HL-60 (cell line): ENCODE measurements at regions not wholly inside any gene's neighbourhood (a gene's known extent, or its start where the extent isn't known, plus 50 kb on each side); places are given as distances from the start of the nearest gene placed in this dataset.
"Not testable (repeated sequence)": the region's sequence is repeated elsewhere in the genome, so short reads cannot be mapped to it uniquely, and the experiment has no call there.

Experiments used
- DNase-seq, 2 experiments: peaks; one replicate each; pipeline ENCODE4 v3.0.0-alpha.2; 2010 to 2020; ENCODE audit warnings: low read depth in 1 of 2, low spot score in 1 of 2
- H3K27ac ChIP-seq: fragments of 250-450 bp; sonication (Bioruptor Pico); replicated peaks from 2 replicates; pipeline ENCODE4 v1.5.1; 2020; ENCODE audit warnings: mild to moderate bottlenecking, moderate library complexity
- H3K27me3 ChIP-seq: fragments of 250-450 bp; sonication (Bioruptor Pico); 2 replicates; pipeline ENCODE4 v1.5.1; 2021; ENCODE audit warnings: mild to moderate bottlenecking, moderate library complexity; ENCODE audit not compliant: insufficient read depth, poor library complexity, severe bottlenecking
- H3K4me3 ChIP-seq: replicated peaks from 2 replicates; pipeline ENCODE4 v1.5.1; 2011; ENCODE audit warnings: mild to moderate bottlenecking, control low read depth, low read length; ENCODE audit not compliant: insufficient read depth
- GABPA ChIP-seq: IDR thresholded peaks from 2 replicates; pipeline ENCODE4 v1.6.1; 2012; ENCODE audit warnings: low read depth
- POLR2AphosphoS5 ChIP-seq: IDR thresholded peaks from 2 replicates; pipeline ENCODE4 v1.6.1; 2012; ENCODE audit warnings: low read depth
- SPI1 ChIP-seq: IDR thresholded peaks from 2 replicates; pipeline ENCODE4 v1.6.1; 2012; ENCODE audit warnings: low read depth, mild to moderate bottlenecking, borderline replicate concordance
- TF ChIP-seq, protein P1 (sequence below): IDR thresholded peaks from 2 replicates; pipeline ENCODE4 v1.6.1; 2012; ENCODE audit warnings: low read depth; ENCODE audit not compliant: insufficient replicate concordance
- TF ChIP-seq, protein P2 (sequence below): IDR thresholded peaks from one replicate; pipeline ENCODE4 v1.5.1; 2011; ENCODE audit warnings: low read length, control low read depth, inconsistent platforms; ENCODE audit not compliant: insufficient read depth

DNA sequence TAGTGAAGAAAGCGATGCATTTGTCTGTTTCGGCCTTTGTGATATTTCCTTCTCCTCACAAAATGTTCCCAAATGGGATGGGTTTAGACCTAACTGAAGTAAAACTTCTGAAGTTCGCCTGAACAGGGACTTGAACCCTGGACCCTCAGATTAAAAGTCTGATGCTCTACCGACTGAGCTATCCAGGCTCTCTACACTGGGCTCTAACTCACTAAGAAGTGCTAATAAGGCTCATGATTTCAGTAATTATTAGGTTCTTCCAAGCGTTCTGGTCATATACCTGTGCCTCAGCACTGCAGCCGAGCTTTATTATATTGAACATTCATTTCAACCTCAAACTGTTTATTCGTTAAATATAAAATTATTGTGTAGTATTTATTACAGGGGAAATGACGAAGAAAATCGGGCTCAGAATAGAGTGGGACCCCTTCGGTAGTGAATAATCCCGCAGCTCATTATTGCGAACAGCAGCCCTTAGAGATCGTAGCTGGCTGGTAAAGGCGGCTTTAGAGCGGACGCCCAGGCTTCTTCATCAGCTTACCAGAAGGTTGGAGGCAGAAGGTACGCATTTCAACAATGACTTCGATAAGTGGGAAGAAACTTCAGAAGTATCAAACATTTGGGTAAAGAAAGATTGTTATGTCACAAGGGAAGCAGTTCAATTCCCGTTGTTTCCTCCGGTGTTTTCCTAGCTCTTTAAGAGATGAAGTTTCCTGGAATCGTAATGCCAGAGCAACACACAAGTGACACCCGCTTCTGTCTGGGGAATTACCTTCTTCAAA is 119.0 kb upstream of the ZNF184 start:
- no peaks in the 10 kb centered on the region for H3K27me3 ChIP-seq
- DNase-seq: peak in 1 of 2 experiments; percentile 14
- no peak overlapping the region for H3K27ac ChIP-seq
- H3K4me3 ChIP-seq: peak overlapping the region; percentile 28
- no peak for TF ChIP-seq POLR2AphosphoS5
- TF ChIP-seq, protein P1, sequence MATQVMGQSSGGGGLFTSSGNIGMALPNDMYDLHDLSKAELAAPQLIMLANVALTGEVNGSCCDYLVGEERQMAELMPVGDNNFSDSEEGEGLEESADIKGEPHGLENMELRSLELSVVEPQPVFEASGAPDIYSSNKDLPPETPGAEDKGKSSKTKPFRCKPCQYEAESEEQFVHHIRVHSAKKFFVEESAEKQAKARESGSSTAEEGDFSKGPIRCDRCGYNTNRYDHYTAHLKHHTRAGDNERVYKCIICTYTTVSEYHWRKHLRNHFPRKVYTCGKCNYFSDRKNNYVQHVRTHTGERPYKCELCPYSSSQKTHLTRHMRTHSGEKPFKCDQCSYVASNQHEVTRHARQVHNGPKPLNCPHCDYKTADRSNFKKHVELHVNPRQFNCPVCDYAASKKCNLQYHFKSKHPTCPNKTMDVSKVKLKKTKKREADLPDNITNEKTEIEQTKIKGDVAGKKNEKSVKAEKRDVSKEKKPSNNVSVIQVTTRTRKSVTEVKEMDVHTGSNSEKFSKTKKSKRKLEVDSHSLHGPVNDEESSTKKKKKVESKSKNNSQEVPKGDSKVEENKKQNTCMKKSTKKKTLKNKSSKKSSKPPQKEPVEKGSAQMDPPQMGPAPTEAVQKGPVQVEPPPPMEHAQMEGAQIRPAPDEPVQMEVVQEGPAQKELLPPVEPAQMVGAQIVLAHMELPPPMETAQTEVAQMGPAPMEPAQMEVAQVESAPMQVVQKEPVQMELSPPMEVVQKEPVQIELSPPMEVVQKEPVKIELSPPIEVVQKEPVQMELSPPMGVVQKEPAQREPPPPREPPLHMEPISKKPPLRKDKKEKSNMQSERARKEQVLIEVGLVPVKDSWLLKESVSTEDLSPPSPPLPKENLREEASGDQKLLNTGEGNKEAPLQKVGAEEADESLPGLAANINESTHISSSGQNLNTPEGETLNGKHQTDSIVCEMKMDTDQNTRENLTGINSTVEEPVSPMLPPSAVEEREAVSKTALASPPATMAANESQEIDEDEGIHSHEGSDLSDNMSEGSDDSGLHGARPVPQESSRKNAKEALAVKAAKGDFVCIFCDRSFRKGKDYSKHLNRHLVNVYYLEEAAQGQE: no peak
- no peak for TF ChIP-seq SPI1
- TF ChIP-seq, protein P2, sequence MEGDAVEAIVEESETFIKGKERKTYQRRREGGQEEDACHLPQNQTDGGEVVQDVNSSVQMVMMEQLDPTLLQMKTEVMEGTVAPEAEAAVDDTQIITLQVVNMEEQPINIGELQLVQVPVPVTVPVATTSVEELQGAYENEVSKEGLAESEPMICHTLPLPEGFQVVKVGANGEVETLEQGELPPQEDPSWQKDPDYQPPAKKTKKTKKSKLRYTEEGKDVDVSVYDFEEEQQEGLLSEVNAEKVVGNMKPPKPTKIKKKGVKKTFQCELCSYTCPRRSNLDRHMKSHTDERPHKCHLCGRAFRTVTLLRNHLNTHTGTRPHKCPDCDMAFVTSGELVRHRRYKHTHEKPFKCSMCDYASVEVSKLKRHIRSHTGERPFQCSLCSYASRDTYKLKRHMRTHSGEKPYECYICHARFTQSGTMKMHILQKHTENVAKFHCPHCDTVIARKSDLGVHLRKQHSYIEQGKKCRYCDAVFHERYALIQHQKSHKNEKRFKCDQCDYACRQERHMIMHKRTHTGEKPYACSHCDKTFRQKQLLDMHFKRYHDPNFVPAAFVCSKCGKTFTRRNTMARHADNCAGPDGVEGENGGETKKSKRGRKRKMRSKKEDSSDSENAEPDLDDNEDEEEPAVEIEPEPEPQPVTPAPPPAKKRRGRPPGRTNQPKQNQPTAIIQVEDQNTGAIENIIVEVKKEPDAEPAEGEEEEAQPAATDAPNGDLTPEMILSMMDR: no peak
- TF ChIP-seq GABPA: no peak

DNA sequence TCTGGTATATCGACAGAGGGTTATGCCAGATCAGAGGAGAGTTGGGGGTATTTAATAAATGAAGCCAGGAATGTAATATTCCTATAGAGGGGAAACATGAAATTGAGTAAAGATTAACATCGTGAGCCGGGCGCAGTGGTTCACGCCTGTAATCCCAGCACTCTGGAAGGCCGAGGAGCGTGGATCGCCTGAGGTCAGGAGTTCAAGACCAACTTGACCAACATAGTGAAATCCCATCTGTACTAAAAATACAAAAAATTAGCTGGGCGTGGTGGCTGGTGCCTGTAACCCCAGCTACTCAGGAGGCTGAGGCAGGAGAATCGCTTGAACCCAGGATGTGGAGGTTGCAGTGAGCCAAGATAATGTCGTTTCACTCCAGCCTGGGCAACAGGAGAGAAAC is 112.4 kb upstream of the ZNF184 start:
- H3K27me3 ChIP-seq, H3K4me3 ChIP-seq, H3K27ac ChIP-seq, DNase-seq: not testable (repeated sequence)

DNA sequence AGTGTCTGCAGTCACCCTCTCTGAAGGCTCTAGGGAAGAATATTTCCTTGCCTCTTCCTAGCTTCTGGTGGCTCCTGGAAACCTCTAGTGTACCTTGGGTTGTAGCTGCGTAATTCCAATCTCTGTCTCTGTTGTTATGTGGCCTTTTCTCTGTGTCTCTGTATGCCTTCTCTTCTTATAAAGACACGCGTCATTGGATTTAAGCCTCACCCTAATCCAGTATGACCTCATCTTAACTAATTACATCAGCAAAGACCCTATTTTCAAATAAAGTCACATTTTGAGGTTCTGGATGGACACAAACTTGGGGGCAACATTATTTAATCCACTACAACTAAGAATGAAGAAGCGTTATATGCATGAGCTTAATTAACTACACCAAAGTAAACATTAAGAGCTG is 111.4 kb upstream of the ZNF184 start:
- Histone ChIP-seq H3K4me3 (no peak overlapping the region), H3K27me3 (no peaks in the 10 kb centered on the region), H3K27ac (no peak overlapping the region)
- DNase-seq: no peak
- TF ChIP-seq, protein P1: no peak
- TF ChIP-seq GABPA: no peak
- TF ChIP-seq, protein P2: no peak

DNA sequence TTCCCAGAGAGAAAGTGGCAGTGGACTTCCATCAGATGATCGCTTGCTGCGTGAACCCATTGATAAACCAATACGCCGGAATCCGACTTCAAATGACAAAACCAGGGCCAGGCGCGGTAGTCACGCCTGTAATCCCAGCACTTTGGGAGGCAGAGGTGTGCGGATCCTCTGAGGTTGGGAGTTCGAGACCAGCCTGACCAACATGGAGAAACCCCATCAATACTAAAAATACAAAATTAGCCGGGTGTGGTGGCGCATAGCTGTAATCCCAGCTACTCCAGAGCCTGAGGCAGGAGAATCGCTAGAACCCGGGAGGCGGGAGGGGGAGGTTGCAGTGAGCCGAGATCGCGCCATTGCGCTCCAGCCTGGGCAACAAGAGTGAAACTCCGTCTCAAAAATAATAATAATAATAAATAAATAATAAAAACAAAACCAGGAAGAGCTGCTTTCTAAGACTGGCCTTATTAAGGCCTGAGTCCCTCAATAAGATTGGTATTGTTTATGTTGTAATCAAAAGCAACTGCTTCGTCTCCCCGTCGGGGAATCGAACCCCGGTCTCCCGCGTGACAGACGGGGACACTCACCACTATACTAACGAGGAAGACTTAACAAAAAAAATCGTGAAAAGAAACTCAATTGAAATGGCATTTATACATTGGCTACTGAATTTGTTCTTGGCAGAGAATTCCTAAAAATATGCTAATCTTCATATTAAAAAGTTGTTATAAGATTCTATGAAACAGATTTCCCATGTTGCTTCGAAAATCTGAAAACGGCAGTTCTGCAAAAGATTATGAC is 110.2 kb upstream of the ZNF184 start:
- peak in 1 of 2 experiments; percentile 46 for DNase-seq
- H3K4me3 ChIP-seq: no peak overlapping the region
- H3K27me3 ChIP-seq: no peaks in the 10 kb centered on the region
- TF ChIP-seq GABPA: no peak
- TF ChIP-seq POLR2AphosphoS5: no peak
- TF ChIP-seq SPI1: no peak
- TF ChIP-seq, protein P2: no peak
- TF ChIP-seq, protein P1: no peak
- H3K27ac ChIP-seq: no peak overlapping the region
